ENCODE measurements at regions not wholly inside any gene's neighbourhood (a gene's known extent, or its start where the extent isn't known, plus 50 kb on each side); places are given as distances from the start of the nearest gene placed in this dataset.

DNA sequence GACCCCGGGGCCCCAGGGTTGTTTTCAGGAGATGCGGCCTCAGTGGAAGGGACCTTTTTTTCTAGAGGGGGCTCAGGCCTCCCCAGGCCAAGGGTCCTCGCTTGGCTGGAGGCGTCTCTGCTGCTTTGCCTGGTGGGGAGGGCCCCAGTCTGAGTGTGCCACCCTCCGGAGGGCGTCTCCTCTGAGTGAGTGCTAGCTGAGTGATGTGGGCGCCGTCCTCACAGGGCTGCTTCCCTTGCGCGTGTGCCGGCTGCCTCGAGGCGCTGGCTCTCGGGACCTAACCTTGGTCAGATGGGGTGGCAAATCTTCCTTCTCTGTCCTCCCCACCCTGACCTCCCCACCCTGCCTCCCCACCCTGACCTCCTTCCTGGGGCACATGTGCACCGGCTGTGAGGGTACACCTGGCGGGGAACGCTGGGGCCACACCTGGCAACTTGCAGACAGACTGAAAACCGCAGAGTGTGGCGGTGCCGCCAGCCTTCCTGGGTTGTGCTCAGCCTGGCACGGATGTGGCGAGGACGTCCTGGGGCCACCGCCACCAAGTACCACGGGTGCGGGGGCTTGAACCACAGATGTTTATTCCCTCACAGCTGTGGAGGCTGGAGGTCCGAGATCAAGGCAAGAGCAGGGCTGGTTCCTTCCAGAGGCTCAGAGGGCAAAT is 93.0 kb upstream of the TTC34 start:
- TF ChIP-seq POLR2AphosphoS5 (IDR thresholded peaks at IDR 0.05) (no peak), POLR2A (IDR thresholded peaks at IDR 0.05) (no peak)

Data from breast epithelium (tissue), 3 donors.